HEK293 (cell line): ENCODE measurements at regions not wholly inside any gene's neighbourhood (a gene's known extent, or its start where the extent isn't known, plus 50 kb on each side); places are given as distances from the start of the nearest gene placed in this dataset.

ENCODE experiments used
- CTCF ChIA-PET: fragments of 350-600 bp; formaldehyde crosslinking; extraction: SDS; loops from one replicate; lab custom pipeline; 2021; ENCODE audit warnings: antibody characterized with exemption; lab: Yijun Ruan, JAX
- POLR2A ChIA-PET: fragments of 300-600 bp; formaldehyde crosslinking; extraction: SDS; loops from one replicate; lab custom pipeline; 2020; ENCODE audit warnings: antibody characterized with exemption, inconsistent platforms; lab: Yijun Ruan, JAX
- H3K27ac ChIP-seq: fragments of 200-500 bp; sonication (Bioruptor generic); 2 replicates; pipeline ENCODE4 v1.5.1; 2014; ENCODE audit warnings: low read depth, low read length, control low read depth, inconsistent platforms; ENCODE audit errors: extremely low read depth
- H3K36me3 ChIP-seq, 2 experiments: fragments of 200-500 bp in 1 of 2; sonication (Bioruptor generic) in 1 of 2; 1 replicate in 1 of 2; 2 replicates in 1 of 2; pipeline ENCODE4 v1.5.1; 2014 to 2017; ENCODE audit warnings: inconsistent platforms in 2 of 2, low read length in 2 of 2; ENCODE audit not compliant: control insufficient read depth in 2 of 2, insufficient read depth in 1 of 2
- H3K4me1 ChIP-seq: fragments of 200-500 bp; sonication (Bioruptor generic); 2 replicates; pipeline ENCODE4 v1.5.1; 2014; ENCODE audit warnings: mild to moderate bottlenecking, low read length, inconsistent platforms; ENCODE audit not compliant: control insufficient read depth, insufficient read depth
- H3K4me3 ChIP-seq: 2 replicates; pipeline ENCODE4 v1.5.1; 2011; ENCODE audit warnings: low read depth, mild to moderate bottlenecking, control low read depth, low read length, moderate library complexity
- H3K9me3 ChIP-seq: fragments of 200-500 bp; sonication (Bioruptor generic); 2 replicates; pipeline ENCODE4 v1.5.1; 2014; ENCODE audit warnings: low read depth, low read length, inconsistent platforms; ENCODE audit not compliant: control insufficient read depth, insufficient read depth
- FEZF1 ChIP-seq: fragments of 450-650 bp; formaldehyde crosslinking; IDR thresholded peaks from 2 replicates; pipeline ENCODE4 v1.5.1; 2016; ENCODE audit warnings: missing biosample characterization, missing genetic modification characterization
- HOXA7 ChIP-seq: sonication (generic); formaldehyde crosslinking; IDR thresholded peaks from 2 replicates; pipeline ENCODE4 v1.8.1; 2022; ENCODE audit warnings: missing genetic modification reagents, borderline replicate concordance
- IKZF3 ChIP-seq: fragments of 450-650 bp; IDR thresholded peaks from 2 replicates; pipeline ENCODE4 v1.5.0; 2018; ENCODE audit warnings: missing biosample characterization, mild to moderate bottlenecking, missing genetic modification characterization, moderate library complexity
- INSM2 ChIP-seq: fragments of 450-650 bp; formaldehyde crosslinking; IDR thresholded peaks from 2 replicates; pipeline ENCODE4 v1.5.1; 2016; ENCODE audit warnings: missing biosample characterization, missing genetic modification characterization
- KLF9 ChIP-seq: fragments of 450-650 bp; formaldehyde crosslinking; IDR thresholded peaks from 2 replicates; pipeline ENCODE4 v1.5.1; 2016; ENCODE audit warnings: missing biosample characterization, missing genetic modification characterization, low read depth
- OSR2 ChIP-seq: fragments of 450-650 bp; formaldehyde crosslinking; IDR thresholded peaks from 2 replicates; pipeline ENCODE4 v1.5.1; 2016; ENCODE audit warnings: missing biosample characterization, missing genetic modification characterization
- PRDM1 ChIP-seq: fragments of 450-650 bp; formaldehyde crosslinking; IDR thresholded peaks from 2 replicates; pipeline ENCODE4; 2016; ENCODE audit warnings: missing biosample characterization, missing genetic modification characterization
- REST ChIP-seq: fragments of 450-650 bp; formaldehyde crosslinking; IDR thresholded peaks from 2 replicates; pipeline ENCODE4 v1.5.1; 2016; ENCODE audit warnings: missing biosample characterization, missing genetic modification characterization
- YY1 ChIP-seq: fragments of 450-650 bp; formaldehyde crosslinking; IDR thresholded peaks from 2 replicates; pipeline ENCODE4 v1.5.1; 2018; ENCODE audit warnings: missing biosample characterization, missing genetic modification characterization
- ZBTB48 ChIP-seq: fragments of 450-650 bp; formaldehyde crosslinking; IDR thresholded peaks from 2 replicates; pipeline ENCODE4 v1.5.1; 2016; ENCODE audit warnings: missing biosample characterization, missing genetic modification characterization
- ZNF132 ChIP-seq: fragments of 450-650 bp; formaldehyde crosslinking; IDR thresholded peaks from 2 replicates; pipeline ENCODE4 v1.5.1; 2017; ENCODE audit warnings: missing biosample characterization, missing genetic modification characterization, borderline replicate concordance
- ZNF146 ChIP-seq: fragments of 450-650 bp; formaldehyde crosslinking; IDR thresholded peaks from 2 replicates; pipeline ENCODE4 v1.5.1; 2016; ENCODE audit warnings: missing biosample characterization, missing genetic modification characterization
- ZNF202 ChIP-seq: fragments of 450-650 bp; formaldehyde crosslinking; IDR thresholded peaks from 2 replicates; pipeline ENCODE4 v1.5.1; 2016; ENCODE audit warnings: missing biosample characterization, missing genetic modification characterization, borderline replicate concordance
- ZNF221 ChIP-seq: fragments of 450-650 bp; formaldehyde crosslinking; IDR thresholded peaks from 2 replicates; pipeline ENCODE4 v1.5.1; 2017; ENCODE audit warnings: missing biosample characterization, missing genetic modification characterization, borderline replicate concordance
- ZNF248 ChIP-seq: fragments of 450-650 bp; formaldehyde crosslinking; IDR thresholded peaks from 2 replicates; pipeline ENCODE4 v1.5.1; 2017; ENCODE audit warnings: missing biosample characterization, missing genetic modification characterization
- ZNF302 ChIP-seq: fragments of 450-650 bp; formaldehyde crosslinking; IDR thresholded peaks from 2 replicates; pipeline ENCODE4 v1.5.1; 2016; ENCODE audit warnings: missing biosample characterization, missing genetic modification characterization, low read depth
- ZNF433 ChIP-seq: fragments of 450-650 bp; formaldehyde crosslinking; IDR thresholded peaks from 2 replicates; pipeline ENCODE4 v1.5.1; 2016; ENCODE audit warnings: missing biosample characterization, missing genetic modification characterization, low read depth
- ZNF707 ChIP-seq: fragments of 450-650 bp; formaldehyde crosslinking; IDR thresholded peaks from 2 replicates; pipeline ENCODE4 v1.5.1; 2016; ENCODE audit warnings: missing biosample characterization, missing genetic modification characterization
- ZNF785 ChIP-seq: fragments of 450-650 bp; formaldehyde crosslinking; IDR thresholded peaks from 2 replicates; pipeline ENCODE4 v1.5.1; 2016; ENCODE audit warnings: missing biosample characterization, missing genetic modification characterization
- ZNF830 ChIP-seq: fragments of 450-650 bp; IDR thresholded peaks from 2 replicates; pipeline ENCODE4 v1.5.0; 2018; ENCODE audit warnings: missing biosample characterization, missing genetic modification characterization, low read depth, mild to moderate bottlenecking, moderate library complexity
- ZNF843 ChIP-seq: fragments of 450-650 bp; formaldehyde crosslinking; IDR thresholded peaks from 2 replicates; pipeline ENCODE4 v1.5.1; 2016; ENCODE audit warnings: missing biosample characterization, missing genetic modification characterization
- ZSCAN4 ChIP-seq: fragments of 450-650 bp; formaldehyde crosslinking; IDR thresholded peaks from 2 replicates; pipeline ENCODE4 v1.5.1; 2017; ENCODE audit warnings: missing biosample characterization, missing genetic modification characterization

GRCh38 chr1:88274431-88274830 lies 409.6 kb upstream of the PKN2 start:
- Histone ChIP-seq H3K4me1 (no peaks in the 10 kb centered on the region), H3K36me3 (no peaks in the 10 kb centered on the region), H3K27ac (no peak overlapping the region), H3K4me3 (no peak overlapping the region), H3K9me3 (no peaks in the 10 kb centered on the region)
- POLR2A ChIA-PET = no interaction called here
- TF ChIP-seq INSM2 (tag by site-specific recombination) = no peak
- no peak for TF ChIP-seq KLF9 (tag by site-specific recombination)
- no peak for TF ChIP-seq ZNF707
- no peak for TF ChIP-seq HOXA7
- no peak for TF ChIP-seq ZNF843 (tag by site-specific recombination)
- TF ChIP-seq OSR2 = no peak
- TF ChIP-seq ZNF221 = no peak
- TF ChIP-seq ZSCAN4 = no peak
- no peak for TF ChIP-seq YY1 (tag by site-specific recombination)
- TF ChIP-seq ZNF146 (tag by site-specific recombination) = no peak
- TF ChIP-seq IKZF3 = no peak
- TF ChIP-seq ZBTB48 (tag by site-specific recombination) = no peak
- no peak for TF ChIP-seq ZNF202 (tag by site-specific recombination)
- no peak for TF ChIP-seq FEZF1 (tag by site-specific recombination)
- TF ChIP-seq PRDM1 (tag by site-specific recombination) = no peak
- CTCF ChIA-PET = no interaction called here

- H3K4me1 ChIP-seq = no peaks in the 10 kb centered on the region
- CTCF ChIA-PET = interaction anchor here (0.8 kb wide), 1 partner anchor 14 kb away, joined by 4 read pairs; no protein-coding TSS in a partner anchor
Measured at GRCh38 chr1:88275259-88275862, 408.7 kb upstream of the PKN2 start.

GRCh38 chr1:88276163-88276562 lies 407.9 kb upstream of the PKN2 start:
- H3K9me3 ChIP-seq = no peaks in the 10 kb centered on the region
- no peak overlapping the region for H3K4me3 ChIP-seq
- TF ChIP-seq ZNF248 (tag by site-specific recombination) (no peak), REST (tag by site-specific recombination) (no peak)
- POLR2A ChIA-PET = no interaction called here
- no peak overlapping the region for H3K27ac ChIP-seq
- no peaks in the 10 kb centered on the region for H3K36me3 ChIP-seq
- CTCF ChIA-PET = no interaction called here
- H3K4me1 ChIP-seq = no peaks in the 10 kb centered on the region

More at GRCh38 chr1:88275259-88275862, 408.7 kb upstream of the PKN2 start:
- Histone ChIP-seq H3K4me3 (no peak overlapping the region), H3K27ac (no peak overlapping the region), H3K9me3 (no peaks in the 10 kb centered on the region), H3K36me3 (no peaks in the 10 kb centered on the region)
- TF ChIP-seq ZNF132 = no peak
- no peak for TF ChIP-seq ZNF785
- no peak for TF ChIP-seq ZNF830 (tag by site-specific recombination)
- TF ChIP-seq ZNF433 (tag by site-specific recombination) = no peak
- no peak for TF ChIP-seq ZNF302 (tag by site-specific recombination)
- POLR2A ChIA-PET = no interaction called here
